Stomach (tissue), 4 donors: ENCODE measurements at regions not wholly inside any gene's neighbourhood (a gene's known extent, or its start where the extent isn't known, plus 50 kb on each side); places are given as distances from the start of the nearest gene placed in this dataset.

Source experiments
- POLR2A ChIP-seq, 4 donors: fragments of 450-650 bp; IDR thresholded peaks; one replicate each; pipeline ENCODE4 v1.6.1; 2016; ENCODE audit warnings: antibody characterized with exemption in 4 of 4, control low read depth in 2 of 4, mild to moderate bottlenecking in 1 of 4, moderate library complexity in 1 of 4
- TF ChIP-seq, protein P1 (sequence below), 7 experiments: fragments of 450-650 bp in 4 of 7; fragments of 200-600 bp in 3 of 7; sonication (generic) in 3 of 7; IDR thresholded peaks; one replicate each; pipeline ENCODE4 v1.5.1; 2016 to 2019; ENCODE audit warnings: antibody characterized with exemption in 7 of 7, control low read depth in 2 of 7, mild to moderate bottlenecking in 1 of 7

GRCh38 chr5:103393101-103393754 lies 134.7 kb downstream of the MACIR start:
- TF ChIP-seq, protein P1, sequence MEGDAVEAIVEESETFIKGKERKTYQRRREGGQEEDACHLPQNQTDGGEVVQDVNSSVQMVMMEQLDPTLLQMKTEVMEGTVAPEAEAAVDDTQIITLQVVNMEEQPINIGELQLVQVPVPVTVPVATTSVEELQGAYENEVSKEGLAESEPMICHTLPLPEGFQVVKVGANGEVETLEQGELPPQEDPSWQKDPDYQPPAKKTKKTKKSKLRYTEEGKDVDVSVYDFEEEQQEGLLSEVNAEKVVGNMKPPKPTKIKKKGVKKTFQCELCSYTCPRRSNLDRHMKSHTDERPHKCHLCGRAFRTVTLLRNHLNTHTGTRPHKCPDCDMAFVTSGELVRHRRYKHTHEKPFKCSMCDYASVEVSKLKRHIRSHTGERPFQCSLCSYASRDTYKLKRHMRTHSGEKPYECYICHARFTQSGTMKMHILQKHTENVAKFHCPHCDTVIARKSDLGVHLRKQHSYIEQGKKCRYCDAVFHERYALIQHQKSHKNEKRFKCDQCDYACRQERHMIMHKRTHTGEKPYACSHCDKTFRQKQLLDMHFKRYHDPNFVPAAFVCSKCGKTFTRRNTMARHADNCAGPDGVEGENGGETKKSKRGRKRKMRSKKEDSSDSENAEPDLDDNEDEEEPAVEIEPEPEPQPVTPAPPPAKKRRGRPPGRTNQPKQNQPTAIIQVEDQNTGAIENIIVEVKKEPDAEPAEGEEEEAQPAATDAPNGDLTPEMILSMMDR (IDR thresholded peaks at IDR 0.05): no peak
- TF ChIP-seq POLR2A (IDR thresholded peaks at IDR 0.05): no peak
